Karpas-422 (cell line): ENCODE measurements at regions not wholly inside any gene's neighbourhood (a gene's known extent, or its start where the extent isn't known, plus 50 kb on each side); places are given as distances from the start of the nearest gene placed in this dataset.
"Not testable (repeated sequence)": the region's sequence is repeated elsewhere in the genome, so short reads cannot be mapped to it uniquely, and the experiment has no call there.

ENCODE experiments used
- DNase-seq: peaks from one replicate; pipeline ENCODE4 v3.0.0-alpha.2; 2015
- H2AFZ ChIP-seq: fragments of 200-600 bp; sonication (generic); 2 replicates; pipeline ENCODE4 v1.6.1; 2014; ENCODE audit warnings: antibody characterized with exemption, low read length, mixed read lengths
- H3K27ac ChIP-seq: fragments of 200-600 bp; sonication (generic); 2 replicates; pipeline ENCODE4 v1.5.1; 2014; ENCODE audit warnings: mild to moderate bottlenecking, low read length, moderate library complexity
- H3K27me3 ChIP-seq: fragments of 200-600 bp; sonication (generic); 2 replicates; pipeline ENCODE4 v1.6.1; 2014; ENCODE audit warnings: low read length, mixed read lengths
- H3K36me3 ChIP-seq: fragments of 200-600 bp; sonication (generic); 2 replicates; pipeline ENCODE4 v1.6.1; 2014; ENCODE audit warnings: low read length, mixed read lengths; ENCODE audit not compliant: insufficient read depth
- H3K4me1 ChIP-seq: fragments of 200-600 bp; sonication (generic); 2 replicates; pipeline ENCODE4 v1.6.1; 2014; ENCODE audit warnings: mild to moderate bottlenecking, low read length, mixed read lengths
- H3K4me2 ChIP-seq: fragments of 200-600 bp; sonication (generic); 2 replicates; pipeline ENCODE4 v1.6.1; 2014; ENCODE audit warnings: low read length, low read depth, mild to moderate bottlenecking; ENCODE audit not compliant: poor library complexity, severe bottlenecking
- H3K4me3 ChIP-seq: fragments of 200-600 bp; sonication (generic); 2 replicates; pipeline ENCODE4 v1.5.1; 2014; ENCODE audit warnings: mild to moderate bottlenecking, antibody characterized with exemption, low read length, mixed read lengths
- H3K79me2 ChIP-seq: fragments of 200-600 bp; sonication (generic); 2 replicates; pipeline ENCODE4 v1.6.1; 2014; ENCODE audit warnings: mild to moderate bottlenecking, low read length, mixed read lengths
- H3K9ac ChIP-seq: fragments of 200-600 bp; sonication (generic); 2 replicates; pipeline ENCODE4 v1.6.0; 2014; ENCODE audit warnings: low read length
- H3K9me2 ChIP-seq: fragments of 200-600 bp; sonication (generic), shearing (Covaris generic); replicated peaks from 2 replicates; pipeline ENCODE4 v1.6.0; 2014; ENCODE audit warnings: mild to moderate bottlenecking, low read length, moderate library complexity; ENCODE audit not compliant: insufficient read depth
- H3K9me3 ChIP-seq: fragments of 300-700, 200-600 bp; sonication (generic); 2 replicates; pipeline ENCODE4 v1.6.1; 2014; ENCODE audit warnings: low read length, mixed read lengths
- H4K20me1 ChIP-seq: fragments of 200-600 bp; sonication (generic); 2 replicates; pipeline ENCODE4 v1.6.1; 2014; ENCODE audit warnings: mild to moderate bottlenecking, antibody characterized with exemption, low read length, low read depth; ENCODE audit not compliant: insufficient read depth

DNA sequence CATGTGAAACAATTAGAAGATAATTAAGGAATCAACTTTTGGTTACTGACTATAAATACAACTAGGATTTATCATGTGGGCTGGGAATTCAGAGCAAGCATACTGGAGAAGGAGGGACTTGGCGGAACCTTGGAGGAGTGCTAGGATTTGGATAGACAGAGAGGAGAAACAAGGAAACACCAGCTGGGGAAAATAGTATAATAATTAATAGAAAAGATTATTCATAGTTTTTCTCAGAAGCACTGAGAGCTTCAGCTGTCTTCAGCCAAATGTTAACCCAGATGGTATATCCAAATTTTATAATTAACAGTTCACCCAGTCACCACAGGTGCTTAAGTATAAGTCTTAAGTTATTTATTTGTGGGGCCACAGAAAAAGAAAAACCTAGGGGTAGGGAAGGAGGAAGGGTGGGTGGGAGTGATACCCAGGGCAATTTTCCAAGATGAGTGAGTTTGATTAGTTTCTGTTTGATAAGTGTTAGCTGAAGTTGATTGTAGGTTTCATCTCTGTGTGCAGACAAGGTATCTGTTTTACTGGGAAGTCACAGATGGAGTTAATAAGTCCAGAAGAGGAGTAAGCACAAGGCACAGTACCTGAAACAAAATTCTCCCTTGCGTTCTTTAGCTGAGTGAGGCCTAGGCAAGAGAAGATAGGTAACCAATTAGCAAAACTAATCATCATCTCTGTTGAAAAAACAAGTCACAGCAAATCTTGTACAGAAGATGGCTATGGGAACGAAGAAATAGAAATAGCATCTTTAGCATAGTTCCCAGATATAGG, 175.5 kb downstream of the TFAP2B start:
- no peaks in the 10 kb centered on the region for H3K4me1 ChIP-seq
- H3K27ac ChIP-seq = no peak overlapping the region
- H3K9me3 ChIP-seq = peaks cover 10% of the 10 kb centered on the region
- H3K9me2 ChIP-seq = no peaks in the 10 kb centered on the region
- H3K27me3 ChIP-seq = no peaks in the 10 kb centered on the region
- H2AFZ ChIP-seq = no peak overlapping the region
- H3K9ac ChIP-seq = no peak overlapping the region
- DNase-seq = no peak
- no peak overlapping the region for H3K4me3 ChIP-seq
- H3K79me2 ChIP-seq = no peaks in the 10 kb centered on the region
- H3K4me2 ChIP-seq = no peak overlapping the region
- no peaks in the 10 kb centered on the region for H4K20me1 ChIP-seq
- no peaks in the 10 kb centered on the region for H3K36me3 ChIP-seq

DNA sequence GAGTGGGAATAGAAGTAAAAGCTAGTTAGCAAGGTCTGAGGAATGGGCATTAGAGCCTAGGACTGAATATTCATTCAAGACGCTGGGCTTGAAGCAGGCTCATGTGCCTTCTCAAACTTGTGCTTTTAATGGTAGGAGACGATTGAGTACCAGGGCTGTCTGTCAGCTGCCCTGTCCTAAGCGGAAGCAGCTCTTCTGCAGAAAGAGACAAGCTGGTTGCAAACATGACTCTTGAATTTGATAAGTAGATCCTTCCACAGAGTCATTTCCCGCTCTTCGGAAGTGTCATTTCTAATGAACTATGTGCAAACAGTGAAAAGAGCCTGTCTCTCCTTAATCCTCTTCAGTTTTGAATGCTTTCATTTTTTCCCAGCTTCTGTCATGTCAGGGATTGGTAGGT, 176.4 kb downstream of the TFAP2B start:
- Histone ChIP-seq H3K4me1 (no peaks in the 10 kb centered on the region), H3K36me3 (no peaks in the 10 kb centered on the region), H3K9me3 (peaks cover 10% of the 10 kb centered on the region), H3K27ac (no peak overlapping the region), H3K9ac (no peak overlapping the region), H3K9me2 (no peaks in the 10 kb centered on the region), H3K4me3 (no peak overlapping the region), H3K79me2 (no peaks in the 10 kb centered on the region), H4K20me1 (no peaks in the 10 kb centered on the region), H3K27me3 (no peaks in the 10 kb centered on the region), H2AFZ (no peak overlapping the region), H3K4me2 (no peak overlapping the region)
- no peak for DNase-seq

GRCh38 chr6:50998905-50999304, 180.2 kb downstream of the TFAP2B start:
- no peaks in the 10 kb centered on the region for H3K4me1 ChIP-seq
- no peak overlapping the region for H3K4me2 ChIP-seq
- H3K79me2 ChIP-seq = no peaks in the 10 kb centered on the region
- no peak overlapping the region for H3K4me3 ChIP-seq
- H3K9ac ChIP-seq = no peak overlapping the region
- no peaks in the 10 kb centered on the region for H3K27me3 ChIP-seq
- no peak overlapping the region for H2AFZ ChIP-seq
- no peak for DNase-seq
- 0 out of 2 replicates have a peak, but pooled peaks cover 3% of the 10 kb centered on the region for H3K9me3 ChIP-seq
- H3K9me2 ChIP-seq = no peaks in the 10 kb centered on the region
- H4K20me1 ChIP-seq = no peaks in the 10 kb centered on the region
- no peak overlapping the region for H3K27ac ChIP-seq
- no peaks in the 10 kb centered on the region for H3K36me3 ChIP-seq

- Histone ChIP-seq H2AFZ (no peak overlapping the region), H3K4me2 (no peak overlapping the region), H3K9ac (no peak overlapping the region), H3K9me2 (no peaks in the 10 kb centered on the region), H3K36me3 (no peaks in the 10 kb centered on the region), H3K27me3 (no peaks in the 10 kb centered on the region), H3K27ac (no peak overlapping the region), H3K4me1 (no peaks in the 10 kb centered on the region), H4K20me1 (no peaks in the 10 kb centered on the region), H3K79me2 (no peaks in the 10 kb centered on the region), H3K4me3 (no peak overlapping the region), H3K9me3 (0 out of 2 replicates have a peak, but pooled peaks cover 3% of the 10 kb centered on the region)
- DNase-seq = no peak
Observed at GRCh38 chr6:51001399-51001798, 182.7 kb downstream of the TFAP2B start.

DNA sequence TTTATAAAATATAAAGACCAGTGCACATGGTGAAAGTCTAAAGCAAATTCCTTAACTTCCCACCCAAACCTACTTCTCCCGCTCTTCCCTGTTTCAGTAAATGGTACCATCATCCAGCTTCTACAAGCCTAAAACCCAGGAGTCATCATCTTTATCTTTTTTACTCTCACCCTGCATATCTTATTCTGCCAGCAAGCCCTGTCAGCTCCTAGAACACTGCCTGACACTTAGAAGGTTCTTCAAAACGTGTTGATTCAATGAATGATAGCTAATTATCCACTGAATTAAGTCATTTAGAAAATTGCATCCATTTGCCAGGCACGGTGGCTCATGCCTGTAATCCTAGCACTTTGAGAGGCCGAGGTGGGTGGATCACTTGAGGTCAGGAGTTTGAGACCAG, 185.7 kb downstream of the TFAP2B start:
- Histone ChIP-seq H2AFZ (no peak overlapping the region), H3K36me3 (no peaks in the 10 kb centered on the region), H3K27ac (no peak overlapping the region), H4K20me1 (no peaks in the 10 kb centered on the region), H3K9me3 (0 out of 2 replicates have a peak, but pooled peaks cover 3% of the 10 kb centered on the region), H3K4me3 (no peak overlapping the region), H3K4me1 (no peaks in the 10 kb centered on the region), H3K4me2 (no peak overlapping the region), H3K9ac (no peak overlapping the region), H3K79me2 (no peaks in the 10 kb centered on the region), H3K27me3 (no peaks in the 10 kb centered on the region), H3K9me2 (no peaks in the 10 kb centered on the region)
- no peak for DNase-seq

DNA sequence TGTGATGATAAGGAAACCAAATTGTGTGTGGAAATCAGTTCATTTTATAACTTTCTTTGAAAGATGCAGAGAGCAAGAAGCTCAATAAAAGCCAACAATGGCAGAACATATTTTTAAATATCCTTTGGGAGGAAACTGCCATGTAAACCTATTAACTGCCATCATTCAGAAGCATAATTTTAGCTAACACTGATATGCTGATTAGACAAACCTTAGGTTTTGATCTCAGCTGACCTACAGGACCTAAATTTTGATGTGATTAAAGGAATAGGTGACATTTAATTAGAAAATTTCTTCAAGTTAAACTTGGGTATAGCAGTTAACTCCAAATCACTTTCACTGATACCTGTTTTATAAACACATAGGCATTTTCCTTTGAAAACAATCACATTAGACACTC, 187.1 kb downstream of the TFAP2B start:
- Histone ChIP-seq H3K4me1 (no peaks in the 10 kb centered on the region), H3K9ac (no peak overlapping the region), H3K9me2 (no peaks in the 10 kb centered on the region), H3K4me2 (no peak overlapping the region), H3K27me3 (no peaks in the 10 kb centered on the region), H2AFZ (no peak overlapping the region), H3K9me3 (no peaks in the 10 kb centered on the region), H4K20me1 (no peaks in the 10 kb centered on the region), H3K27ac (no peak overlapping the region), H3K36me3 (no peaks in the 10 kb centered on the region), H3K79me2 (no peaks in the 10 kb centered on the region), H3K4me3 (no peak overlapping the region)
- DNase-seq = no peak

DNA sequence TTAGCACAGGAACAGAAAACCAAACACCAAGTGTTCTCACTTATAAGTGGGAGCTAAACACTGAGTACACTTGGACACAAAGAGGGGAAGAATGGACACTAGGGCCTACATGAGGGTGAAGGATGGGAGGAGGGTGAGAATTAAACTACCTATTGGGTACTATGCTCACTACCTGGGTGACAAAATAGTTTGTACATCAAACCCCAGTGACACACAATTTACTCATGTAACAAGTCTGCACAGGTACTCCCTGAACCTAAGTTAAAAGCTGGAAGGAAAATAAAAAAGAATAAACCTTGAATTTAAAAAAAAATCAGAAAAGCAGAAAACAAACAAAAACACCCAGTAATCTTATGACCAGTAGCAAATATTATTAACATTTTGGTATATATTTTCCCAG, 188.6 kb downstream of the TFAP2B start:
- no peak overlapping the region for H3K4me2 ChIP-seq
- H4K20me1 ChIP-seq = no peaks in the 10 kb centered on the region
- H3K4me1 ChIP-seq = no peaks in the 10 kb centered on the region

GRCh38 chr6:51008693-51009092, 190.0 kb downstream of the TFAP2B start:
- H3K27ac ChIP-seq, H2AFZ ChIP-seq, H3K79me2 ChIP-seq, H4K20me1 ChIP-seq, H3K4me3 ChIP-seq, H3K36me3 ChIP-seq, DNase-seq, H3K27me3 ChIP-seq, H3K4me1 ChIP-seq, H3K9me2 ChIP-seq, H3K9me3 ChIP-seq, H3K9ac ChIP-seq, H3K4me2 ChIP-seq: not testable (repeated sequence)

More for the DNA sequence above, 188.6 kb downstream of the TFAP2B start:
- Histone ChIP-seq H3K79me2 (no peaks in the 10 kb centered on the region), H3K9ac (no peak overlapping the region), H3K4me3 (no peak overlapping the region), H3K36me3 (no peaks in the 10 kb centered on the region), H3K9me3 (no peaks in the 10 kb centered on the region), H2AFZ (no peak overlapping the region), H3K27me3 (no peaks in the 10 kb centered on the region), H3K9me2 (no peaks in the 10 kb centered on the region), H3K27ac (no peak overlapping the region)
- no peak for DNase-seq
